ENCODE measurements at regions not wholly inside any gene's neighbourhood (a gene's known extent, or its start where the extent isn't known, plus 50 kb on each side); places are given as distances from the start of the nearest gene placed in this dataset.

DNA sequence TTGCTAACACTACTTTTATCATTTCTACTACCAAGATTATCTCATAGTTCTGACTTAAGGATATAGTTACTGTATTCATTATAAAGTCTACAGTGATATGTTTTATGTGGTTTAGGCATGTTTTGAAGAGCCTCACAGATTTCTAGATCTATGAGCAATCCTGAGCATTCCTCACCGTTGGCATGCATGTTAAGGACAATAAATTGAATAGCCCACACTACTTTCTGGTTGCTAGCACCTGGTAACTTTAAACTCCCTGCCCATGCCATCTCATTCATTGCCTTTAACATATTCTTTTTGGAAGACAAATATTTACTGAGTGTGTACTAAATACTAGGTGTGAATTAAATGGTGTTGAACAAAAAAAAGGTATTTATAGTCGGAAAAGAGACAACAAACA lies 868.1 kb upstream of the CDH9 start:
- no peaks in the 10 kb centered on the region for H3K4me1 ChIP-seq
- no peak for DNase-seq
- intact Hi-C loops (cut with DNase I; ENCODE audit: low total_unique reads), result no loop called here
- no peaks in the 10 kb centered on the region for H3K9me3 ChIP-seq
- no peak overlapping the region for H3K4me3 ChIP-seq
- H3K27ac ChIP-seq, result no peak overlapping the region
- H3K36me3 ChIP-seq, result no peaks in the 10 kb centered on the region
- H3K27me3 ChIP-seq, result no peaks in the 10 kb centered on the region
- 33 to 35% methylated on average over 2 of the region's 2 CpGs for WGBS, 2 donors (ENCODE audit: low coverage in 1 of 2)
- in situ Hi-C loops (cut with MboI; ENCODE audit: low pct_ligation_motif_present in 1 of 4, low pct_unique_long_range_greater_than_20kb in 1 of 4, low sequenced_read_pairs in 3 of 4), result no loop called here
- TF ChIP-seq POLR2AphosphoS5 (IDR thresholded peaks at IDR 0.05) (no peak), EP300 (IDR thresholded peaks at IDR 0.05; ENCODE audit: low read depth) (no peak), POLR2A (IDR thresholded peaks at IDR 0.05) (no peak), CTCF (IDR thresholded peaks at IDR 0.05) (no peak)

- Histone ChIP-seq H3K9me3 (no peaks in the 10 kb centered on the region), H3K4me1 (no peaks in the 10 kb centered on the region)
- WGBS, 2 donors (ENCODE audit: low coverage in 1 of 2), result 90% methylated on average over 3 of the region's 3 CpGs; no CpG with 5 or more reads in 1 of the 2 donors
Observed at GRCh38 chr5:27900761-27901160, 862.4 kb upstream of the CDH9 start.

GRCh38 chr5:27876071-27876470 lies 837.7 kb upstream of the CDH9 start:
- intact Hi-C loops (cut with DNase I; ENCODE audit: low total_unique reads) (no loop called here), in situ Hi-C loops (cut with MboI; ENCODE audit: low pct_ligation_motif_present in 1 of 4, low pct_unique_long_range_greater_than_20kb in 1 of 4, low sequenced_read_pairs in 3 of 4) (no loop called here)
- H3K27me3 ChIP-seq, result no peaks in the 10 kb centered on the region
- TF ChIP-seq POLR2A (IDR thresholded peaks at IDR 0.05) (no peak), EP300 (IDR thresholded peaks at IDR 0.05; ENCODE audit: low read depth) (no peak), POLR2AphosphoS5 (IDR thresholded peaks at IDR 0.05) (no peak), CTCF (IDR thresholded peaks at IDR 0.05) (no peak)
- H3K27ac ChIP-seq, result no peak overlapping the region
- no peak for DNase-seq
- 85% methylated on average over 1 of the region's 1 CpG; no CpG with 5 or more reads in 1 of the 2 donors for WGBS, 2 donors (ENCODE audit: low coverage in 1 of 2)
- H3K36me3 ChIP-seq, result no peaks in the 10 kb centered on the region
- H3K4me1 ChIP-seq, result no peaks in the 10 kb centered on the region
- H3K9me3 ChIP-seq, result no peaks in the 10 kb centered on the region
- no peak overlapping the region for H3K4me3 ChIP-seq

More at GRCh38 chr5:27900761-27901160, 862.4 kb upstream of the CDH9 start:
- Histone ChIP-seq H3K27me3 (no peaks in the 10 kb centered on the region), H3K27ac (no peak overlapping the region), H3K36me3 (no peaks in the 10 kb centered on the region), H3K4me3 (no peak overlapping the region)
- no peak for TF ChIP-seq POLR2A (IDR thresholded peaks at IDR 0.05)
- no peak for TF ChIP-seq EP300 (IDR thresholded peaks at IDR 0.05; ENCODE audit: low read depth)
- no peak for TF ChIP-seq POLR2AphosphoS5 (IDR thresholded peaks at IDR 0.05)
- TF ChIP-seq CTCF (IDR thresholded peaks at IDR 0.05), result no peak
- in situ Hi-C loops (cut with MboI; ENCODE audit: low pct_ligation_motif_present in 1 of 4, low pct_unique_long_range_greater_than_20kb in 1 of 4, low sequenced_read_pairs in 3 of 4), result no loop called here
- intact Hi-C loops (cut with DNase I; ENCODE audit: low total_unique reads), result no loop called here
- DNase-seq, result no peak

DNA sequence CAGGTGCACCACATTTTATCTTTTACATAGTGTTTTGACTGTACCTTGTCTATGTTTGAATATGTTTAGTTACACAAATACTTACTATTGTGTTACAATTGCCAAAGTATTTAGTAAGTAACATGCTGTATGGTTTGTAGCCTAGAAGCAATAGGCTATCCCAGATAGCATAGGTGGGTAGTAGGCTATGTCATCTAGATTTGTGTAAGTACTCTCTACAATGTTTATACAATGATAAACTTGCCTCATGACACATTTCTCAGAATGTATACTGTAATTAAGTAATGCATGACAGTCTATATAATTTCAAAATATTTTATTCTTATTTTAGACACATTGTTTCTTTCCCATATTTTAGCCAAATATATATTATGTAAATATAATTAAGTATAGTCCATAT lies 836.8 kb upstream of the CDH9 start:
- no peak for TF ChIP-seq POLR2A (IDR thresholded peaks at IDR 0.05)
- TF ChIP-seq CTCF (IDR thresholded peaks at IDR 0.05), result no peak
- no peak for TF ChIP-seq EP300 (IDR thresholded peaks at IDR 0.05; ENCODE audit: low read depth)
- TF ChIP-seq POLR2AphosphoS5 (IDR thresholded peaks at IDR 0.05), result no peak
- in situ Hi-C loops (cut with MboI; ENCODE audit: low pct_ligation_motif_present in 1 of 4, low pct_unique_long_range_greater_than_20kb in 1 of 4, low sequenced_read_pairs in 3 of 4), result no loop called here
- Histone ChIP-seq H3K4me1 (no peaks in the 10 kb centered on the region), H3K9me3 (peaks cover 0 to 3% of the 10 kb centered on the region in 2 donors), H3K27ac (no peak overlapping the region), H3K36me3 (no peaks in the 10 kb centered on the region), H3K4me3 (no peak overlapping the region), H3K27me3 (no peaks in the 10 kb centered on the region)
- intact Hi-C loops (cut with DNase I; ENCODE audit: low total_unique reads), result no loop called here
- no peak for DNase-seq
